K562 (cell line): ENCODE measurements at regions not wholly inside any gene's neighbourhood (a gene's known extent, or its start where the extent isn't known, plus 50 kb on each side); places are given as distances from the start of the nearest gene placed in this dataset.

Experiments used
- ATAC-seq: fragments of 200-7000 bp; cut with Tn5 transposase; 3 replicates; pipeline ENCODE4 v1.9.1; 2020; ENCODE audit warnings: moderate library complexity
- BruUV-seq: library from RNA; stranded (reverse); fragments of 400-500 nt; replicated peaks from 2 replicates; lab custom pipeline; 2021; lab: Mats Ljungman, UMichigan
- CTCF ChIA-PET: fragments of 300-600 bp; formaldehyde crosslinking; extraction: SDS; loops from one replicate; lab custom pipeline; 2021; ENCODE audit warnings: low intra/inter-chr PET ratio; lab: Yijun Ruan, JAX
- POLR2A ChIA-PET: fragments of 300-600, 350-650 bp; sonication (Branson Sonifier 250); formaldehyde crosslinking; extraction: SDS; loops from one replicate; lab custom pipeline; 2021; ENCODE audit warnings: antibody characterized with exemption, inconsistent platforms; lab: Yijun Ruan, JAX
- DNase-seq, 4 experiments: peaks; one replicate each; pipeline versions ENCODE4 v3.0.0 to v3.0.0-alpha.2; 2011 to 2018; ENCODE audit warnings: low spot score in 3 of 4, mixed read lengths in 3 of 4; ENCODE audit errors: extremely low read depth in 1 of 4
- FAIRE-seq: peaks from 2 replicates; lab custom pipeline; 2011; peaks lifted over from hg19 to GRCh38; lab: Jason Lieb, UNC
- H2AFZ ChIP-seq: 2 replicates; pipeline ENCODE4 v1.6.0; 2011; ENCODE audit warnings: low read depth, low read length, control low read depth, inconsistent platforms
- H3K27ac ChIP-seq: fragments of 200-600 bp; 3 replicates; pipeline ENCODE4 v1.8.0; 2011; ENCODE audit warnings: low read depth, mild to moderate bottlenecking, control low read depth, inconsistent platforms, low read length, moderate library complexity, mixed read lengths; ENCODE audit errors: extremely low read depth
- H3K27me3 ChIP-seq, 2 experiments: fragments of 300-600 bp in 1 of 2; 2 replicates in 1 of 2; 3 replicates in 1 of 2; pipeline versions ENCODE4 v1.6.0 to v1.8.0; 2011; ENCODE audit warnings: inconsistent platforms in 2 of 2, low read length in 2 of 2, mild to moderate bottlenecking in 1 of 2, mixed read lengths in 1 of 2, moderate library complexity in 1 of 2; ENCODE audit not compliant: control insufficient read depth in 2 of 2, insufficient read depth in 2 of 2
- H3K36me3 ChIP-seq: fragments of 300-600 bp; 3 replicates; pipeline ENCODE4 v1.8.0; 2011; ENCODE audit warnings: mild to moderate bottlenecking, low read length, inconsistent platforms; ENCODE audit not compliant: control insufficient read depth, insufficient read depth
- H3K4me1 ChIP-seq, 2 experiments: fragments of 200-600 bp in 1 of 2; replicated peaks in 1 of 2; 2 replicates in 1 of 2; 3 replicates in 1 of 2; pipeline versions ENCODE4 v1.5.1 to v1.8.0; 2011; ENCODE audit warnings: inconsistent platforms in 2 of 2, low read length in 2 of 2, mild to moderate bottlenecking in 1 of 2, mixed read lengths in 1 of 2, moderate library complexity in 1 of 2; ENCODE audit not compliant: control insufficient read depth in 2 of 2, insufficient read depth in 2 of 2
- H3K4me2 ChIP-seq: 2 replicates; pipeline ENCODE4 v1.6.1; 2011; ENCODE audit warnings: low read length, control low read depth, inconsistent platforms, mixed read lengths; ENCODE audit not compliant: insufficient read depth
- H3K4me3 ChIP-seq: fragments of 200-600 bp; sonication (generic), shearing (Covaris generic); 2 replicates; pipeline ENCODE4 v1.5.1; 2016; ENCODE audit warnings: control low read depth, inconsistent platforms
- H3K79me2 ChIP-seq: fragments of 200-600 bp; 3 replicates; pipeline ENCODE4 v1.8.0; 2011; ENCODE audit warnings: low read length, inconsistent platforms; ENCODE audit not compliant: control insufficient read depth, insufficient read depth
- H3K9ac ChIP-seq, 2 experiments: 2 replicates each; pipeline versions ENCODE4 v1.6.0 to v1.6.1; 2011; ENCODE audit warnings: low read depth in 2 of 2, low read length in 2 of 2, control low read depth in 1 of 2, inconsistent platforms in 1 of 2, mild to moderate bottlenecking in 1 of 2, mixed read lengths in 1 of 2; ENCODE audit not compliant: insufficient read depth in 1 of 2
- H3K9me1 ChIP-seq: one replicate; pipeline ENCODE4 v1.6.0; 2011; ENCODE audit warnings: inconsistent platforms, mild to moderate bottlenecking, low read length, moderate library complexity; ENCODE audit not compliant: control insufficient read depth, insufficient read depth
- H3K9me3 ChIP-seq: replicated peaks from 2 replicates; pipeline ENCODE4 v1.5.1; 2011; ENCODE audit warnings: low read depth, low read length, inconsistent platforms; ENCODE audit not compliant: control insufficient read depth, insufficient read depth
- H4K20me1 ChIP-seq: replicated peaks from 2 replicates; pipeline ENCODE4 v1.6.1; 2011; ENCODE audit warnings: low read length, inconsistent platforms, mixed read lengths; ENCODE audit not compliant: control insufficient read depth, insufficient read depth
- C11orf30 ChIP-seq: fragments of 450-650 bp; IDR thresholded peaks from 2 replicates; pipeline ENCODE4 v1.6.1; 2016; ENCODE audit warnings: low read depth, mild to moderate bottlenecking
- EP400 ChIP-seq: fragments of 450-650 bp; IDR thresholded peaks from 2 replicates; pipeline ENCODE4 v1.6.1; 2017; ENCODE audit warnings: antibody characterized with exemption, mild to moderate bottlenecking, moderate library complexity
- MAFF ChIP-seq: IDR thresholded peaks from 2 replicates; pipeline ENCODE4 v1.6.1; 2012; ENCODE audit warnings: low read length, improper control_type of control experiment
- MAFG ChIP-seq: fragments of 450-650 bp; conservative IDR thresholded peaks from 2 replicates; pipeline ENCODE4 v1.6.1; 2016; ENCODE audit warnings: missing genetic modification characterization, missing compliant biosample characterization
- MAX ChIP-seq: sonication (generic); formaldehyde crosslinking; IDR thresholded peaks from 2 replicates; pipeline ENCODE4 v1.9.0; 2022; ENCODE audit warnings: mild to moderate bottlenecking, missing genetic modification reagents
- MCM3 ChIP-seq: fragments of 450-650 bp; IDR thresholded peaks from 2 replicates; pipeline ENCODE4 v1.6.1; 2016
- NCOA2 ChIP-seq, 2 experiments: fragments of 450-650 bp; IDR thresholded peaks; 2 replicates each; pipeline ENCODE4 v1.6.1; 2018; ENCODE audit warnings: mild to moderate bottlenecking in 2 of 2, moderate library complexity in 1 of 2; ENCODE audit not compliant: partially characterized antibody in 2 of 2
- NR2C1 ChIP-seq, 2 experiments: fragments of 450-650 bp; IDR thresholded peaks; 2 replicates each; pipeline ENCODE4 v1.6.1; 2017; ENCODE audit warnings: mild to moderate bottlenecking in 2 of 2, antibody characterized with exemption in 1 of 2, inconsistent platforms in 1 of 2, missing compliant biosample characterization in 1 of 2, missing genetic modification characterization in 1 of 2
- POLR2H ChIP-seq: IDR thresholded peaks from 2 replicates; pipeline ENCODE4 v1.6.1; 2016; ENCODE audit warnings: missing genetic modification characterization, low read depth, mild to moderate bottlenecking, control low read depth, missing compliant biosample characterization, moderate library complexity
- RCOR1 ChIP-seq, 2 experiments: IDR thresholded peaks; 2 replicates each; pipeline ENCODE4 v1.6.1; 2012; ENCODE audit warnings: low read depth in 2 of 2, low read length in 2 of 2, borderline replicate concordance in 1 of 2, improper control_type of control experiment in 1 of 2
- SETDB1 ChIP-seq: IDR thresholded peaks from one replicate; pipeline ENCODE4 v1.6.1; 2012; ENCODE audit warnings: low read length, control low read depth, inconsistent platforms
- TCF7L2 ChIP-seq: fragments of 150-350 bp; IDR thresholded peaks from 2 replicates; pipeline ENCODE4 v1.6.1; 2016; ENCODE audit warnings: low read depth, mild to moderate bottlenecking, low read length, moderate library complexity
- TGIF2 ChIP-seq: sonication (generic); formaldehyde crosslinking; IDR thresholded peaks from 2 replicates; pipeline ENCODE4 v1.8.1; 2022; ENCODE audit warnings: mild to moderate bottlenecking, missing genetic modification reagents, moderate library complexity
- ZNF316 ChIP-seq: fragments of 450-650 bp; IDR thresholded peaks from 2 replicates; pipeline ENCODE4 v1.6.1; 2016
- WGBS: fragments of 100-300 bp; shearing (Covaris generic); methylation state at CpG from one replicate; pipeline ENCODE4 v1.1.6; 2016; ENCODE audit warnings: low coverage, mixed read lengths; ENCODE audit not compliant: insufficient coverage; ENCODE audit errors: missing lambda C conversion rate; 5-methylcytosine and 5-hydroxymethylcytosine counted together
- in situ Hi-C: fragments of 300-500 bp; cut with MboI; formaldehyde crosslinking; loops from 4 replicates; pipeline ENCODE4 v1.15.0; 2018; ENCODE audit warnings: inconsistent platforms, mixed read lengths
- intact Hi-C: fragments of 100-400 bp; cut with micrococcal nuclease; formaldehyde crosslinking; loops from 2 replicates; pipeline ENCODE4 v1.14.2; 2022

GRCh38 chr5:154557548-154557947, 79.5 kb upstream of the HAND1 start:
- no peak for DNase-seq
- no peak for TF ChIP-seq MCM3
- peak; percentile 50 for TF ChIP-seq MAFG (tag)
- no peak for TF ChIP-seq SETDB1
- peak; percentile 71 for TF ChIP-seq C11orf30
- TF ChIP-seq MAFF = peak; percentile 61
- TF ChIP-seq POLR2H (tag) = no peak
- TF ChIP-seq NR2C1 (IDR thresholded peaks at IDR 0.05) = no peak
- no peak for TF ChIP-seq NR2C1 (tag; IDR thresholded peaks at IDR 0.05)
- TF ChIP-seq MAX (CRISPR knock-in tag) = no peak
- TF ChIP-seq EP400 = no peak
- no peak for TF ChIP-seq TGIF2 (CRISPR knock-in tag)
- no peak for TF ChIP-seq NCOA2 (IDR thresholded peaks at IDR 0.05; ENCODE audit: partially characterized antibody in 2 of 2)
- TF ChIP-seq RCOR1 (IDR thresholded peaks at IDR 0.05; ENCODE audit: borderline replicate concordance in 1 of 2, low read depth in 2 of 2, low read length in 2 of 2) = no peak
- TF ChIP-seq TCF7L2 = no peak
- peak; percentile 89 for TF ChIP-seq ZNF316
- ChIA-PET CTCF (no interaction called here), POLR2A (no interaction called here)
- H3K27ac ChIP-seq = no peak overlapping the region
- no peaks in the 10 kb centered on the region for H3K9me1 ChIP-seq
- no peaks in the 10 kb centered on the region for H3K4me1 ChIP-seq
- intact Hi-C loops = no loop called here
- no peaks in the 10 kb centered on the region for H3K36me3 ChIP-seq
- in situ Hi-C loops = no loop called here
- H3K9me3 ChIP-seq = peaks cover 1% of the 10 kb centered on the region; the same call in 1 of the 2 replicates
- H2AFZ ChIP-seq = no peak overlapping the region
- no peak overlapping the region for H3K4me3 ChIP-seq
- no TSS peak for BruUV-seq
- ATAC-seq = no peak
- H3K79me2 ChIP-seq = no peaks in the 10 kb centered on the region
- peaks cover 4% of the 10 kb centered on the region in 2 experiments; a peak in 3 of 5 replicates for H3K27me3 ChIP-seq
- FAIRE-seq = no peak
- 5% methylated on average over 1 of the region's 1 CpG for WGBS
- no peaks in the 10 kb centered on the region for H4K20me1 ChIP-seq
- no peak overlapping the region for H3K4me2 ChIP-seq
- H3K9ac ChIP-seq = no peak overlapping the region
